ENCODE measurements at regions not wholly inside any gene's neighbourhood (a gene's known extent, or its start where the extent isn't known, plus 50 kb on each side); places are given as distances from the start of the nearest gene placed in this dataset.
"Not testable (repeated sequence)": the region's sequence is repeated elsewhere in the genome, so short reads cannot be mapped to it uniquely, and the experiment has no call there.

- no peak overlapping the region for H3K4me3 ChIP-seq (ENCODE audit: low read length)
- H3K27ac ChIP-seq (ENCODE audit: low read length) = no peak overlapping the region
- H3K4me1 ChIP-seq (ENCODE audit: control insufficient read depth, low read depth, low read length) = peaks cover 17% of the 10 kb centered on the region
- H3K27me3 ChIP-seq (ENCODE audit: control insufficient read depth, insufficient read depth, low read length) = no peaks in the 10 kb centered on the region
- no peak overlapping the region for H3K9ac ChIP-seq (ENCODE audit: low read length)
- H3K36me3 ChIP-seq (ENCODE audit: control insufficient read depth, low read depth, low read length) = no peaks in the 10 kb centered on the region
- peaks cover 7% of the 10 kb centered on the region for H3K9me3 ChIP-seq (ENCODE audit: control insufficient read depth, low read depth, low read length)
Observed at GRCh38 chrX:45806410-45807121, 605.9 kb upstream of the DIPK2B start.

GRCh38 chrX:45804276-45804675 lies 603.6 kb upstream of the DIPK2B start:
- H3K9me3 ChIP-seq (ENCODE audit: control insufficient read depth, low read depth, low read length) = peaks cover 7% of the 10 kb centered on the region
- no peaks in the 10 kb centered on the region for H3K27me3 ChIP-seq (ENCODE audit: control insufficient read depth, insufficient read depth, low read length)
- no peaks in the 10 kb centered on the region for H3K36me3 ChIP-seq (ENCODE audit: control insufficient read depth, low read depth, low read length)
- H3K4me1 ChIP-seq (ENCODE audit: control insufficient read depth, low read depth, low read length) = peaks cover 16% of the 10 kb centered on the region
- H3K4me3 ChIP-seq (ENCODE audit: low read length) = no peak overlapping the region
- H3K27ac ChIP-seq (ENCODE audit: low read length) = no peak overlapping the region
- H3K9ac ChIP-seq (ENCODE audit: low read length) = no peak overlapping the region

- Histone ChIP-seq H3K9ac (ENCODE audit: low read length) (no peak overlapping the region), H3K36me3 (ENCODE audit: control insufficient read depth, low read depth, low read length) (no peaks in the 10 kb centered on the region), H3K27ac (ENCODE audit: low read length) (no peak overlapping the region), H3K4me3 (ENCODE audit: low read length) (no peak overlapping the region), H3K9me3 (ENCODE audit: control insufficient read depth, low read depth, low read length) (peaks cover 7% of the 10 kb centered on the region), H3K27me3 (ENCODE audit: control insufficient read depth, insufficient read depth, low read length) (no peaks in the 10 kb centered on the region), H3K4me1 (ENCODE audit: control insufficient read depth, low read depth, low read length) (peaks cover 20% of the 10 kb centered on the region)
Observed at GRCh38 chrX:45803383-45803921, 602.8 kb upstream of the DIPK2B start.

- no peak overlapping the region for H3K27ac ChIP-seq (ENCODE audit: low read length)
- H3K4me3 ChIP-seq (ENCODE audit: low read length) = no peak overlapping the region
- H3K9me3 ChIP-seq (ENCODE audit: control insufficient read depth, low read depth, low read length) = peaks cover 10% of the 10 kb centered on the region
- no peaks in the 10 kb centered on the region for H3K27me3 ChIP-seq (ENCODE audit: control insufficient read depth, insufficient read depth, low read length)
- peaks cover 18% of the 10 kb centered on the region for H3K4me1 ChIP-seq (ENCODE audit: control insufficient read depth, low read depth, low read length)
- H3K9ac ChIP-seq (ENCODE audit: low read length) = no peak overlapping the region
- H3K36me3 ChIP-seq (ENCODE audit: control insufficient read depth, low read depth, low read length) = no peaks in the 10 kb centered on the region
Observed at GRCh38 chrX:45801554-45801953, 600.9 kb upstream of the DIPK2B start.

- Histone ChIP-seq H3K9me3 (ENCODE audit: control insufficient read depth, low read depth, low read length) (peaks cover 15% of the 10 kb centered on the region), H3K4me1 (ENCODE audit: control insufficient read depth, low read depth, low read length) (peaks cover 18% of the 10 kb centered on the region)
- H3K9ac ChIP-seq (ENCODE audit: low read length); H3K27ac ChIP-seq (ENCODE audit: low read length); H3K36me3 ChIP-seq (ENCODE audit: control insufficient read depth, low read depth, low read length); H3K4me3 ChIP-seq (ENCODE audit: low read length); H3K27me3 ChIP-seq (ENCODE audit: control insufficient read depth, insufficient read depth, low read length): not testable (repeated sequence)
Observed at GRCh38 chrX:45800746-45801453, 600.2 kb upstream of the DIPK2B start.

GRCh38 chrX:45799576-45799975 lies 598.9 kb upstream of the DIPK2B start:
- Histone ChIP-seq H3K27ac (ENCODE audit: low read length) (no peak overlapping the region), H3K9ac (ENCODE audit: low read length) (no peak overlapping the region), H3K27me3 (ENCODE audit: control insufficient read depth, insufficient read depth, low read length) (no peaks in the 10 kb centered on the region), H3K4me3 (ENCODE audit: low read length) (no peak overlapping the region), H3K36me3 (ENCODE audit: control insufficient read depth, low read depth, low read length) (no peaks in the 10 kb centered on the region), H3K4me1 (ENCODE audit: control insufficient read depth, low read depth, low read length) (peaks cover 18% of the 10 kb centered on the region), H3K9me3 (ENCODE audit: control insufficient read depth, low read depth, low read length) (peaks cover 16% of the 10 kb centered on the region)

GRCh38 chrX:45795546-45795945 lies 594.9 kb upstream of the DIPK2B start:
- no peak overlapping the region for H3K9ac ChIP-seq (ENCODE audit: low read length)
- no peaks in the 10 kb centered on the region for H3K27me3 ChIP-seq (ENCODE audit: control insufficient read depth, insufficient read depth, low read length)
- H3K9me3 ChIP-seq (ENCODE audit: control insufficient read depth, low read depth, low read length) = peaks cover 24% of the 10 kb centered on the region
- H3K4me3 ChIP-seq (ENCODE audit: low read length) = no peak overlapping the region
- peaks cover 5% of the 10 kb centered on the region for H3K4me1 ChIP-seq (ENCODE audit: control insufficient read depth, low read depth, low read length)
- H3K27ac ChIP-seq (ENCODE audit: low read length) = no peak overlapping the region
- H3K36me3 ChIP-seq (ENCODE audit: control insufficient read depth, low read depth, low read length) = peaks cover 8% of the 10 kb centered on the region

GRCh38 chrX:45794995-45795337 lies 594.3 kb upstream of the DIPK2B start:
- H3K9me3 ChIP-seq (ENCODE audit: control insufficient read depth, low read depth, low read length) = peaks cover 24% of the 10 kb centered on the region
- no peak overlapping the region for H3K9ac ChIP-seq (ENCODE audit: low read length)
- peaks cover 8% of the 10 kb centered on the region for H3K36me3 ChIP-seq (ENCODE audit: control insufficient read depth, low read depth, low read length)
- H3K4me3 ChIP-seq (ENCODE audit: low read length) = no peak overlapping the region
- no peaks in the 10 kb centered on the region for H3K27me3 ChIP-seq (ENCODE audit: control insufficient read depth, insufficient read depth, low read length)
- H3K4me1 ChIP-seq (ENCODE audit: control insufficient read depth, low read depth, low read length) = peaks cover 9% of the 10 kb centered on the region
- no peak overlapping the region for H3K27ac ChIP-seq (ENCODE audit: low read length)

GRCh38 chrX:45794323-45794994 lies 593.8 kb upstream of the DIPK2B start:
- Histone ChIP-seq H3K9me3 (ENCODE audit: control insufficient read depth, low read depth, low read length) (peaks cover 24% of the 10 kb centered on the region), H3K9ac (ENCODE audit: low read length) (no peak overlapping the region), H3K4me3 (ENCODE audit: low read length) (no peak overlapping the region), H3K36me3 (ENCODE audit: control insufficient read depth, low read depth, low read length) (peaks cover 8% of the 10 kb centered on the region), H3K27me3 (ENCODE audit: control insufficient read depth, insufficient read depth, low read length) (no peaks in the 10 kb centered on the region), H3K27ac (ENCODE audit: low read length) (no peak overlapping the region), H3K4me1 (ENCODE audit: control insufficient read depth, low read depth, low read length) (peaks cover 14% of the 10 kb centered on the region)

GRCh38 chrX:45788941-45789348 lies 588.3 kb upstream of the DIPK2B start:
- no peak overlapping the region for H3K4me3 ChIP-seq (ENCODE audit: low read length)
- H3K36me3 ChIP-seq (ENCODE audit: control insufficient read depth, low read depth, low read length) = peaks cover 7% of the 10 kb centered on the region
- peaks cover 12% of the 10 kb centered on the region for H3K4me1 ChIP-seq (ENCODE audit: control insufficient read depth, low read depth, low read length)
- no peak overlapping the region for H3K27ac ChIP-seq (ENCODE audit: low read length)
- H3K9me3 ChIP-seq (ENCODE audit: control insufficient read depth, low read depth, low read length) = peaks cover 7% of the 10 kb centered on the region
- H3K27me3 ChIP-seq (ENCODE audit: control insufficient read depth, insufficient read depth, low read length) = no peaks in the 10 kb centered on the region
- H3K9ac ChIP-seq (ENCODE audit: low read length) = no peak overlapping the region

- Histone ChIP-seq H3K36me3 (ENCODE audit: control insufficient read depth, low read depth, low read length) (peaks cover 4% of the 10 kb centered on the region), H3K27ac (ENCODE audit: low read length) (no peak overlapping the region), H3K4me3 (ENCODE audit: low read length) (no peak overlapping the region), H3K9ac (ENCODE audit: low read length) (no peak overlapping the region), H3K4me1 (ENCODE audit: control insufficient read depth, low read depth, low read length) (peaks cover 12% of the 10 kb centered on the region), H3K27me3 (ENCODE audit: control insufficient read depth, insufficient read depth, low read length) (no peaks in the 10 kb centered on the region), H3K9me3 (ENCODE audit: control insufficient read depth, low read depth, low read length) (peaks cover 3% of the 10 kb centered on the region)
Observed at GRCh38 chrX:45788315-45788714, 587.6 kb upstream of the DIPK2B start.

All from iPS-18a (cell line).